ENCODE measurements at regions not wholly inside any gene's neighbourhood (a gene's known extent, or its start where the extent isn't known, plus 50 kb on each side); places are given as distances from the start of the nearest gene placed in this dataset.

GRCh38 chr13:88303605-88304004, 632.4 kb downstream of the SLITRK5 start:
- no peak for TF ChIP-seq CTCF (IDR thresholded peaks at IDR 0.05)
- no peak for TF ChIP-seq POLR2A (IDR thresholded peaks at IDR 0.05)
- TF ChIP-seq POLR2AphosphoS5 (IDR thresholded peaks at IDR 0.05; ENCODE audit: insufficient read depth in 1 of 2, low read depth in 1 of 2) = no peak

Data from vagina (tissue), 2 donors.